ENCODE measurements at regions not wholly inside any gene's neighbourhood (a gene's known extent, or its start where the extent isn't known, plus 50 kb on each side); places are given as distances from the start of the nearest gene placed in this dataset.
"Not testable (repeated sequence)": the region's sequence is repeated elsewhere in the genome, so short reads cannot be mapped to it uniquely, and the experiment has no call there.

DNA sequence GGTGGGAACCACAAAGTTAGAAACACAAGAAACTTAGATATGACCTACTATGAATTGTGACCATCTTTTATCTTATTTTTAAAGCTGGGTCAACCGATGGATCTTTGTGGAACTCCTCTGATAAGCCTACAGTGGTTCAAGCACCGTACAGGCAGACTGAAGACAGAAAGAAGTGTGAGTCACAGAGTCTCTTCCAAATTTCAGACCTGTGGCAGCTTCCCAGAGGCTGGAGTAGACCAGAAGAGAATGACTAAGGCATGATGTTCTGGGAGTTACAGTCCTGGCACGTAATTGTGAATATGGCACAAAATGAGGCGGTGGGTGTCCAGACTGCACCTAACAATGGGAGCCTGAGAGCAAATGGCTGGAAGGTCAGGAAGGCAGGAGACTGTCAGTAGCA is 70.0 kb downstream of the LMO4 start:
- no peak for DNase-seq

DNA sequence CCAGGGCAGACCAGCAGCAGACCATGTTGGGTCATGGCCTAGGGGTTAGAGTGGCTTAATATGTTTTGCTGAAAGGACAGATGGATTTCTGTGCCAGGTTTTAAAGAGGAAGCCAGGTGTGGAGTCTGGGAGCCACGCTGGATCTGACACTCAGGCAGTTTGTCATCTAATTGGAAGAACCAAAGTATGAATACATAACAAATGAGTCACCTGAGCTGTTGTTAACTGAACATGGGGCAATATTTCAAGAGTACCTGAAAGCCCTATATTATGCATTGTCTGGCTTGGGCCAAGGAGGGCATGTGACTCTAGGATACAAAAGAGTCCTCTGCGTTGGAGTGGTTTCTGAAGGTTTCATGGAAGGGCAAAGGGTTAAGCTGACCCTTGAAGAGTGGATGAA is 70.6 kb downstream of the LMO4 start:
- DNase-seq = peak; percentile 99

DNA sequence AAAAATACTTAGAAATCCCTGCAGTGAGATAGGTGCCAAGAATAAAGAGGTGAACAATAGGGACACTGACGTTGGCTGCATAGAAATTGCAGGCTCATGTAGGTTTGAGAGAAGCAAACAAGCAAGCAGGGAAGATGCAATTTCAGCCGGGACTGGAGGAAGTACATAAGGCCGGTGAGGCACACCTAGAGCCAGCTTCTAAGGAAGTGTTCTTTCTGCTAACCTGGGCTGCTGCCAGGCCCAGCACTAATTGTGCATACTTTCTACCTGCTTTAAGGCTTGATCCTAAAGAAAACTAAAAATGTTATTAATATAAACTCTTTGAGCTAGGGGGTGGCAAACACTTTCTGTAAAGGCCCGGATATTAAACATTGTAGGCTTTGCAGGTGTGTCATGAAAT is 71.0 kb downstream of the LMO4 start:
- DNase-seq = peak; percentile 99

DNA sequence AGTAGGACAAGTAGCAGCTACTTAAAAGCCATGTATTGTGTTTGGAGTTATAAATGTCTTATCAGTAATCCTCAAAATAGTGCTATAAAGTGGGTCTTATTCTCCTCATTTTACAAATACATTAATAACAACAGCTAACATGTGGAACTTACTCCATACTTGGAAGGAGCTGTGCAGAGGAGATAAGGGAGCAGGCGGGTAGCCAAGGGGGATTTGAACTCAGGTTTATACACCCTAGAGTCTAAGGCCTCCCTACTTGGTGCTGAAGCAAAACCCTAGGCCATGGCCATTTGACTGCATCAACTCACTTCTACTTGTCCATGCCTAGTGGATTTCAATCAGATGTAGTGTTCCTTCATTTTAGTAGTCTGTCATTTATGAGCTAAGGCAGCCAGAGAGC is 72.1 kb downstream of the LMO4 start:
- no peak for DNase-seq

DNA sequence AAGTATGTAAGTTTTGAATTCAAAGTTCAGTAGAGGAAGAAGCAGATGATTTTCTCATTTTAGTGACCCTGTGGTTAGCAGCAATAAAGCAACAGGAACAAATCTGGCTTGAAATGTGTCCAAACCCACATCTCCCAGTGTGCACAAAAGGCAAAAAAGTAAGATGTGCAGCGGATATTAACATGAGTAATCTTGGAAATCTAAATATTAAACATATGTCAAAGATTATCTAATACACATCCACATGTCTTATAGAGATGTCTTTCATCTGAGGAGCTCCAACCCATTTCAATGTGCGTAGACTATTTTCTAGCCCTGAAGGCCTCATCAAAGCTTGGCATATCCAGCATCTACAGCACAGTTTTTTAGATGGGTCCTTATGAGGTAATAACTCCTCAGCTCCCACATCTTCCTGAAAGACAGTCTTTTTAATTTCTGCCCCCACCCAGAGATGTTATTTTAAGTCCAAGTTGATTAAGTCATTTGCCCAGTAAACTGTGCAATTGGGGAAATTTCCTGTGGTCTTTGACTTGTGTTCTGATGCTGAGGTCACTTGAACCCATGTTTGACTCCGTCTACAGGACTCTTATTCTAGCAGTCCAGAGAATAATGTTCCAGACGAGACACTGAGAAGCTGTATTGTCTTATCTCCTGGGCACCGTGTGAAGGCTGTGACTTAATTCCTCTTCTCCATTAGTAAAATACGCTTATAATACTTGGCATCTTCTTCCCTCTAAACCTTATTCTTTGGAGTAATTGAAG is 73.7 kb downstream of the LMO4 start:
- no peak for DNase-seq

DNA sequence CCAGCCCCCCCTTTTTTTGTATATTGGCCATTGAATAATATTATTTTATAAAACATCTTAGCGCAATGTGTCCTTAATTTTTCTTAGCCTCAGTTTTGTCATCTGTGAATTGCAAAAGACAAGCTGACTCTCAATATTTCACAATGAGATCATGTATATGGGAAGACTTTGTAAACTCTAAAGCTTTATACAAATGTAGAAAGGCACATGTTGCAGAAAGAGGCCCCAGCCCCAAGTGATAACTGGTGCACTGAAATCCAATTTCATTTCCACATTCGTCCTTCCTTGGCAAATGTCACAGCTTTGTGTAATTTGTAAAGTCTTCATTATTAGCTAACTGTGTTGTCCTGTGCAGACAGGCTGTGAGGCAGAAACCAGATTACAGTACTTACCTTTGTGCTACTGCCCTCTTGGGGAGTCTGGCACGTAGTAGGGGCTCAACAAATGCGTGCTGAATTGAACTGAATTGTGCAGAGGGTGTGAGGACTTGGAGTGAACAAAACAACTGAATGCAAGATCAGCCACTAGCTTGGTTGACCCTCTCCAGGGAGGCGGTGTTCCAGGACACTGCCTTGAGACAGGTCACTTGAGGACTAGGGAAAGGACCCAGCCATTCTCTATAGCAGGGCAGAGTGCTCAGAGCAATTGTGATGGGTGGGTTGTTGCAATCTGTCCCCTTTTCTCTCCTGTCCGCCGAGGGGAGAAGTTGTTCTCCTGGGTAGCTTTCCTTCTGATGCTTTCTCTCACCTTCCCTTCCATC is 74.6 kb downstream of the LMO4 start:
- DNase-seq = no peak

DNA sequence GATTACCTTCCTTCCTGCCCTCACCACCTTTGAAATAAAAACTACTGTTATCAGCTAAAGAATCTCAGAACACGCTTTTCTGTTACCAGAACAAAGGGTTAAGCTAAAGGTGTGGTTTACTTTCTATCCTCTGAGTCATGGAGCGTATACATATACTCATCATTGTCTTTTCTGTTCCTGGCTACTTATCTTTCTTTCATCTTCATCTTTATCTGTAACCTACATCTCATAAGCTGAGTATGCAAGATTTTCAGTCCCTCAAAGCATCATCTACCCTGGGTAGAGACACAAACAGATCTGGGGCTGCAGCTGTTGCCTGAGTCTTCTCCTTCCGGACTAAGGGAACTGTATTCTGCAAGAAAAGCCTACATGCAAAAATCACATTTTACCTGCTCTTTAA is 75.6 kb downstream of the LMO4 start:
- no peak for DNase-seq

DNA sequence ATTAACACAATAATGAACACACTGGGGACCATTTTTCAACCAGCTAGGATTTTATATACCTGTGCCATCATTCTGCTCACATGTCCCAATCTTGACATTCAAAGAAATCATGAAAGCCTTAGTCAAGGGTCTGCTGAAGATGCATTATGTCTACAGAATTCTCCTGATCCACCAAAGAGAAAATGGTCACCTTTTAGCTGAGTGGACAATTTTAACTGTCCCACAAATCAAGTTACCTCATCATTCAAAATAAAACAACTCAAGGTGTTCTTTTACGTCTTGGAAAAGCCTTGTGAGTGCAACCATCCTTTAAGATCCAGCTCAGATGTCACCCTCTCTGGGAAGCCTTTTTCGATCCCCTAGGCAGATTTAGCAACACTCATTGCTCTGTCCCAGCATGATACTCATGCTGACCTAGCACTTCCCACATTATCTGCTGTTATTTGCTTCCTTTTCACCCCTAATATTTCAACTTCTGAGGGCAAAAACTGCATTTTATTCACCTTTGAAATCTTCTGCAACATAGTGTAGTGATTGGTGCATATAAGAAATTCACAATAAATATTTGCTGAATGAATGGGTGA is 80.1 kb downstream of the LMO4 start:
- no peak for DNase-seq

DNA sequence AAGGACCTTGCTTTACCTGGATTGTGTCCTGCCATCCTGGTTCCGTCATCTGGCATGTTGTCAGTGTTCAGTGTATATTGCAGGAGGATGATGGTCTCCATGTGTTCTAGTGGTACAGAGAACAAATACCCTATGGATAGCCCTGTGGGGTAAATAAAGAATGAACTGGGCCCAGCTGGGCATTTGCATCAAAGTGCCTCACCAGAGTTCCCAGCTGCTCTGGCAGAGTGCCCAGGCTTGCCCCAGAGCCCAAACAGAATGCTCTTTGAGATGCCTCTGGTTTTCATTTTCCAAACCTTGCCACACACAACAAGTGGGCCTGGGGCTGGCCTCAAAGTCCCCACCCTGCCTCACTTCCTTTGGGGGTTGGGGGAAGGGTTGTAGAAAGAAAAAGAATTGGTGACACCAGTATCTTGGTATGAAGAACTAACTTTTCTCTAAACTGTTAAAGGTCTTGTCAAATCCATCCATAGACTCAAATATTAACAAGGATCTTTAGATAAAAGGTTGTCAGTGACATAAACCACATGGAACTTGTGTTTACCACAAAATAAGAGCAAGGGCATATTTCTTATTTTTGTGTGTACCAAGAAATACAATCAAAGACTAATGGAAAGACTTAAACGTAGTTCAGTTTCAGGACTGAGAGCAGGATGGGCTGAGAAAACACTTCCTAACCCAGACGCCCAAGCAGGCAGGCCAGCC is 82.2 kb downstream of the LMO4 start:
- DNase-seq = peak; percentile 87

DNA sequence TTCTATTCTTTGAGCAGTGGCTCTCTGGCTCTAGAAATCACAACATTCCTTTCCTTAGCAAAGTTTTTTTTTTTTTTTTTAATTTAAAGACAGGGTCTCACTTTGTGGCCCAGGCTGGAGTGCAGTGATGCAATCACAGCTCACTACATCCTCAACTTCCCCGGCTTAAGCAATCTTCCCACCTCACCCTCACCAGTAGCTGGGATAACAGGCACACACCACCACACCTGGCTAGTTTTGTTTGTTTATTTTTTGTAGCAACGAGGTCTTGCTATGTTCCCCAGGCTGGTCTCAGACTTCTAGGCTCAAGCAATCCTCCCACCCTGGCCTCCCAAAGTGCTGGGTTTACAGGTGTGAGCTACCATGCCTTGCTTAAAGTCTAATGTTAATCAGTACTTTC is 85.2 kb downstream of the LMO4 start:
- DNase-seq = not testable (repeated sequence)

DNA sequence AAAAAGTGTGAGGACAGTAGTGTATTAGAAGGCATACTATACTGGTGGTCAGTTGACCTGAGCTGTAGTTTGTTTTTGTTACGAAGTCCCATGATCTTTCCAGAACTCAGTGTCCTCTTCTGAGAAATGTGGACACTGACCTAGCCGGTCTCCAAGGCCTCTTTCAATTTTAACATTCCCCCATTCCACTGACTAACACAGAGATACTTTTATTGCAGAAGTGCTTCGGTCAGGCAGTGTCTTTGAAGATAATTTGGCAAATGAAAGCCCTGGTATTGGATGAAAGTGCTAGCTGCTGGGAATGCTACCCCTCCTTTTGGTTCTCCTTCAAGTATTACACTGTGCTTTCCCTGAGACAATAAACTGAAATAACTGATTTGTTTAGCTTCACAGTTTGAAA is 89.4 kb downstream of the LMO4 start:
- no peak for DNase-seq

DNA sequence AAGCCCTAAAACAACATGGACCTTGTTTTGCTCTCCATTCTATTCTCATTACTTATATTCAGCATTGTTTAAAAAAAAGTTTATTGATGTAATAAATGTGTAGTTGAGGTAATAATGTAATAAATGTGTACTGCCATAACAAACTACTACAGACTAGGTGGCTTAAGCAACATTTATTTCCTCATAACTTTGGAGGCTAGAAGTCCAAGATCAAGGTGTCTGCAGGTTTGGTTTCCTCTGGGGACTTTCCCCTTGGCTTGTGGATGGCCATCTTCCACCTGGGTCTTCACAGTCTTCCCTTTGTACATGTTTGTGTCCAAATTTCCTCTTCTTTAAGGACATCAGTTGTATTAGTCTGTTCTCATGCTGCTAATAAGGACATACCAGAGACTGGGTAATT is 93.1 kb downstream of the LMO4 start:
- no peak for DNase-seq

DNA sequence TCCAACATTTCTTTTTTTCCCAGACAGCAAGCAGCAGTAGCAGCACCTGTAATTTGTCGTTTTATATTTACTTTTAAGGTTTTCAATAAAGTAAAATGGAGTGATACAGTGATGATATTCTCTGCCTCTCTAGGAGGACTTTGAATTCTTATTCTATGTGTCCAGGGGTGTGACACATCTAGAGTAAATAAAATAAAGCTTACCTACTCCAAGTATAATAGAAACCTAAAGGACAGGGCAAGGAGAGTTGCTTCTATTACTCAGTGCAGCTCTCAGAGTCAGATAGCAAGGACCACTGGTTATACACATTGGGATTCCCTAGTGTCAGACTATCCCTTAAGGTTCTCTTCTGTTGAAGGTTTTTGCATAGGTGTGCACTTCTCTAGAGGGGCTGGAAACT is 95.9 kb downstream of the LMO4 start:
- DNase-seq = no peak

DNA sequence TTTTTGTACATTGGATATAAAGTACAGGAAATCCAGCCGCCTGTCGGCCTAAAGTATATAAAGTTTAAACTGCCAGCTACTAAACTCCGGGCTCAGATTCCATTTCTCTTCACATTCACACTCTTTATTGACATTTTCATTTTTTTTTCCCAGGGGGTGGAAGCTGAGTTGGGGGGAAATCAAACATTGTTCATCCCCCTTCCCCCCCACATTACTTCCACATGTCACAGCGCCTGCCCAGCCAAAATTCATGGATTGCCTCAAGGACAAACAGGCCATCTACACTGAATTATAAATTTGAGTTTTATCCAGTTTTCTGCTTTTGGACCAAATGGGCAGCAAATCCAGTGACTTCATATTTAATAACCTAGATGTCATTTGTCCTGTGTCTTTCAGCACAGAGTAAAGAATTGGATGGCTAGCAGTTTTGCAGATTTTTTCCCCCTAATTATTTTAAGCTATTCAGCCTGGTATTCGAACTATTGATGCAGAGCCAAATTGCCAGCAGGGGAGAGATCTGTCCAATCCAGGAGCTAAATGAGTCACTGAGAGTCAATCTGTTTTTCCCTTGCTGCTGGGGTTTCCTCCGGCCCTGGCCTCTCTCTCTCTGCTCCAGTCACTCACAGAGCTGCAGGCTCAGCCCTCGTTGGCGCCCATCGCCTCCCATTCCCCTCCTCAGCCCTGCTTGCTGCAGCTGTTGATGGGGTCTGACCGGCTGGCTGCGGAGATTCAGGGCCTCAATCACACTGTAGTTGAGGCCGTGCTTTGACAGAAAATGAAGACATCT is 98.0 kb downstream of the LMO4 start:
- DNase-seq = no peak

DNA sequence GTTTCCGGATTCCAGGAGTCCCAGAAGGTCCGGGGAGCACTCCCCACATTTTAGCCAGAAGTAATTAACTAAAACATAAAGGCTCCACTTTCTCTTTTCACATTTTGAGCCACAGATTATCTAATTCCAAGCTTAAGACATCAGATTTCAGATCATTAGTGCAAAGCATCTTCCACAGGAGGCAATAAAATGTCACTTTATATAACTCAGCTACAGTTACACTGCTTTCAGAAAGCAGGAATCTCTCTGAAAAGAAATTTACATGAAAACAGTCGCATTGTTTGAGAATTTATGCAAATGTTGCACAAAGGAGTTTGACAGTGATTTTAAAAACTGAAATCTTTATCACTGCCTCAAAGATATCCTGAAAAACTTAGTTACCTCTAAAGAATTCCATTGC is 99.7 kb downstream of the LMO4 start:
- DNase-seq = no peak

DNA sequence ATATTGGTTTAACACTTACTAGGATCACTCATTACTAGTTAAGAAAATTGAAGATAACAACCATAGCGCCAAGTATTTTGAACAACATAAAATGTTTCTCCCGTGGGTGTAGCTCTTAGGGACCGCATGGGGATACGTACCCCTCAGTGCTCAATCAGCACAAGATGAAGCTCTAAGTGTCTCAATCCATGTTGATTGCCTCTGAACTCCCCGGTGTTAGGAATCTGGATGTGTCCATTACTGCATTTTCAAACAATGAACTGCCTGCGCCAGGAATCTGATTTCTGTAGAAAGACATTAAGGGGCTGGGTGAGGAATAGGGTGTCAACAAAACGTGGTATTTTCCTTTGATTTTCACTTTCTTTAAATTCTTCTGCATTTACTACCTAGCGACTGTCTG is 100.2 kb downstream of the LMO4 start:
- no peak for DNase-seq

DNA sequence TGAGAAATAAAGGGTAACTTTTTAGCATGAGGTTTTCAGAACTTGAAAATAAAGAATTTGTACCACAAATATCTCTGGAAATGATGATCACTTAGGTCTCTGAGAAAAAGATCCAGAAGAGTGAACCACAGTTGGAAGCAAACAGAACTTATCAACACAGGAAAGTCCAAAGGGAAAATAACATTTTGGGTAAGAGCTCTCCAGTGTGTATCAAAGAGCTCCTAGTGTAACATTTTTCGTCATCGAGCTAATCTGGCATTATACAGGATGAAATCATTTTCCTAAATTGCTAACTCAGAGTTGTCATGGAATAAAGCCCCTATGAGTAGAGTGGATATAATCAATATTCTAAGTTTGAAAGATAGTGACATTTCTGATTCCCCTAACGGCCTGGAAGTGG is 104.0 kb downstream of the LMO4 start:
- no peak for DNase-seq

DNA sequence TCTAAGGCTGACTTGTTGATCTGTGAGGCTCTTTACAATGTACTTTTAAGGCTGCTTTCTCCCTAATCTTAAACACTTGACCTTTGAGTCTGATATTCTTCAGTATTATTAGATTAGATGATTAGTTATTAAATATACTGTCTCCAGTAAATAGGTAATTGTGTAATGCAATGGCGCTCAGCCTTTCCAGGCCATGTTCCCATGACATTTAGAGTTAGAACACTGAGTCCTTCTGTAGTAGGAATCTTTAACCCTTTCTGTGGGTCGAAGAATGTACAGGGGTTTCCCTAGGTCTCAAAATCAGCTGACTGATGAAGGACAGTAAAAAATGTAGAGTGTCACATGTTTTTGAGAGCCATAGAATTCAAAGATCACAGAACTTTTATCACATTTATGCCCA is 104.4 kb downstream of the LMO4 start:
- DNase-seq = not testable (repeated sequence)

DNA sequence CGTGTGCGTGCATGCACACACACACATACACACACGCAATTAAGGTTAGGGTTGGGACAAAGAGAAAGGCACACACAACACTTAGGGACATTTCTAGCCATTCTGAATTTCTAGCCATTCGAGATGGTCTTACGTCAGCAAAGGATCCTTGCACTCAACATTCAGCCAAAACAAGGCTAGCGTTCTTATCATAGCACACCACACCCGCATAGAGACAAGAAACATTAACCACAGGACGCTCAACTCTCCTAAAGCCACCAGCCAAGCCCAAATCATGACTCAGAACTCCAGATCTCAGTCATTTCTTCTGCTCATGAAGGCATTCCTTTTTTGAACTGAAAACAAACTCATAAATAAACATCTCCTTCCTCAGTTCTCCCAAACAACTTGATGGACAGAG is 106.8 kb downstream of the LMO4 start:
- no peak for DNase-seq

DNA sequence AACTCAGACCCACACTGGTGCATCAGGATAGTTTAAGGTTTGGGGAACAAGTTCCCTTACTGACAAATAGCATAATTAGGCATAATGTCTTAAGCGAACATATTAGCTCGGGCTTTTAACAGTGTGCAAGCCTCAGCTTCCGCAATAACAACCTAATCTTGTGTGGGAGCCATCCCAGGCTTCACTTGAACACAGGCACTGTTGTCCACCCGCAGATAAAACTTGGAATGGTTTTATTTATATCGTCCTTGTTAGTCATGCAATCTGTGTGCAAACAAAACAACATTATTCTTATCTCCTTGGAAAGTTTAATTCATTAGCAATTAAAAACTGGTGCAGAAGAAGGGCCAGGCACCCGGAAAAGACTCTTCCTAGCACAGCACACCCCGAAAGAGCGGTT is 107.4 kb downstream of the LMO4 start:
- DNase-seq = not testable (repeated sequence)

DNA sequence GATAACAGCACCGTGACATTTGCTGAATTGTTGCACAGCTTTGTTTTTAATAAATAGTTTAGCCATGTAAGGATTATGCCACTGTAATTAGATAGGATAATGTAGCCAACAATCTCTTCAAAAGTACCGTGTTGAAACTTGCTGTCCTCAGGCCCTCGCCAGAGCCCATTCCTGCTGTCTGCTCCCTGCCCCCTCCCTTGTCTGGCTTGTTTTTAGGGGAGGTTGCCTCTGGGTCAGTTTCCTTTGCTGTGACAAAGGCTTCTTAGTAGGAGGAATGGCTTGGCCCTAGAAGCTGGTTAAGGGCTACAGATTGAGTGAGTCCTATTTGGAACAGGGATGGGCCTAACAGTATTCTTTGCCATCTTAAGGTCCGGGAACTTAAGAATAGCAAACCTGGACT is 107.9 kb downstream of the LMO4 start:
- DNase-seq = no peak

DNA sequence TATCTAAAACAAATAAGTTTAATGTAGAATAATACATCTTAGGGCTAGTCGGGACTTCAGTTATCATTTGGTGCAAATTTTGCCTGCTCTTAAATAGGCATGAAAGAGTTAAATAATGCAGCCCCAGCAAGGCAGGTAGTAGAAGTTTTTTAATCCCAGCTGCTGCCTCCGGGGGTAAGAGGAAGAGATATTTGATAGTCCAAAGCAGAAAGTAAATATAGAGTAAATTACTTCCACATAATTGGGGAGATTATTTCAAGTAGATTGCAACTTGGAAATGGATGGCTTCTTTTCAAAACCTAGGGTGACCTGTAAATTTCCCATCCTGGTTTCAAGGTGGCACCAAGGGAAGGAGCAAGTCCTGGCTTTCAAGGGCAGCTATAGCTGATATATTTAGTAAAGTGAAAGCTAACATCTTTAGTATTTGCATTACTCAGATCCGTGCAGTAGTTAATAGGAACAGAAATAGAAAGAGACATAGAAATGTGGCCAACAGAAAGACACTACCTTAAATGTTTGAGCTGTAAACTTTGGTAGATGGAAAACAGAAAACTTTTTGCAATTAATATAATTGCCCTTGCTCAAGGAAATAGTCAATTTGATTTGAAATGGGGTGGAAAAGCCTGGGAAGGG is 109.1 kb downstream of the LMO4 start:
- DNase-seq = no peak

Data from NCI-H2029 (cell line).